ENCODE measurements at regions not wholly inside any gene's neighbourhood (a gene's known extent, or its start where the extent isn't known, plus 50 kb on each side); places are given as distances from the start of the nearest gene placed in this dataset.

DNA sequence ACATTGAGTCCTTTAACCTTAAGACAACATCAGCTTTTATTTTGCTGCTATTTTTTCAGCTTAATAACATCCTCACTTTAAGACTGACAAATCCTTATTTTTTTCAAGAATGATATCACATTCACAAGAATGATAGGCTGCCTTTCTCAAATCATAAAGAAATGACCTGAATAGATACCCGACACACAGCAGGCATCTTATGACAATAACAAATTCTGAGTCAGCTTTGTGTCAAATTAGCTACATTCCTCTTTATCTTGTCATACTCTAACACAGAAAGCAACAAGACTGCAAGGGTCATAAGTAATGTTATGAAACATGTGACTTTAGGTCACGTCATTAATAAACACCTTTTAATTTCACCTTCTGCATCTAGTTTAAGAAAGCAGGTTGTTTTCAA, 2387.6 kb downstream of the PCDH7 start:
- TF ChIP-seq, protein P1, sequence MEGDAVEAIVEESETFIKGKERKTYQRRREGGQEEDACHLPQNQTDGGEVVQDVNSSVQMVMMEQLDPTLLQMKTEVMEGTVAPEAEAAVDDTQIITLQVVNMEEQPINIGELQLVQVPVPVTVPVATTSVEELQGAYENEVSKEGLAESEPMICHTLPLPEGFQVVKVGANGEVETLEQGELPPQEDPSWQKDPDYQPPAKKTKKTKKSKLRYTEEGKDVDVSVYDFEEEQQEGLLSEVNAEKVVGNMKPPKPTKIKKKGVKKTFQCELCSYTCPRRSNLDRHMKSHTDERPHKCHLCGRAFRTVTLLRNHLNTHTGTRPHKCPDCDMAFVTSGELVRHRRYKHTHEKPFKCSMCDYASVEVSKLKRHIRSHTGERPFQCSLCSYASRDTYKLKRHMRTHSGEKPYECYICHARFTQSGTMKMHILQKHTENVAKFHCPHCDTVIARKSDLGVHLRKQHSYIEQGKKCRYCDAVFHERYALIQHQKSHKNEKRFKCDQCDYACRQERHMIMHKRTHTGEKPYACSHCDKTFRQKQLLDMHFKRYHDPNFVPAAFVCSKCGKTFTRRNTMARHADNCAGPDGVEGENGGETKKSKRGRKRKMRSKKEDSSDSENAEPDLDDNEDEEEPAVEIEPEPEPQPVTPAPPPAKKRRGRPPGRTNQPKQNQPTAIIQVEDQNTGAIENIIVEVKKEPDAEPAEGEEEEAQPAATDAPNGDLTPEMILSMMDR (IDR thresholded peaks at IDR 0.05; ENCODE audit: low read length): no peak
- no peak for TF ChIP-seq EZH2 (IDR thresholded peaks at IDR 0.05; ENCODE audit: borderline replicate concordance, low read length)

All from OCI-LY1 (cell line).